ENCODE measurements at regions not wholly inside any gene's neighbourhood (a gene's known extent, or its start where the extent isn't known, plus 50 kb on each side); places are given as distances from the start of the nearest gene placed in this dataset.
A peak's percentile ranks its signal among the peaks of the same experiment; 100 is the strongest.
"Not testable (repeated sequence)": the region's sequence is repeated elsewhere in the genome, so short reads cannot be mapped to it uniquely, and the experiment has no call there.

DNA sequence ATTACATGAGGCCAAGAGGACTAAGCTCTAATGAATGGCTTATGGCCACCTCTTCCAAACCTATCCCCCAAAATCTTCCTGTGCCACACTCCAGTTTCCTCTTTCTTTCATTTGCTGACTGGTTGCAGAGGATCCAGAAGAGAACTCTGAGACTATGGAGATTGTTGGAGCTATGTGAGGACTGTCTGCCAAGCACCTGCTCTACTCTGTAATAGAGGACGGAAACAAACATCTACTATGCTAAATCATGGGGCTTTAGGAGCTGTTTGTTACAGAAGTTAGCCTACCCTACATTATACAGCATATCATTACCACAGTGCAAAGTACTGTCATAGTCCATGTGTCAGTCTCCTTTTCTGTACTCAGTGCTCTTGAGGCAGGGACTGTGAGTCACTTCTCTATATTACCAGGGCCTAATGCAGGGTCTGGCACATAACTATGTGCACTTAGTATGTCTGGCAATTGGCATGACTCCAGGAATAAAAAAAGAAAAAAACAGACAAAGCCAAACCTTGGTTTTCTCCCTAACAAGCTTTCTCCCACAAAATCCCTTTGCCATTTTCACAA lies 95.1 kb downstream of the RPAP3 start:
- DNase-seq, result no peak

DNA sequence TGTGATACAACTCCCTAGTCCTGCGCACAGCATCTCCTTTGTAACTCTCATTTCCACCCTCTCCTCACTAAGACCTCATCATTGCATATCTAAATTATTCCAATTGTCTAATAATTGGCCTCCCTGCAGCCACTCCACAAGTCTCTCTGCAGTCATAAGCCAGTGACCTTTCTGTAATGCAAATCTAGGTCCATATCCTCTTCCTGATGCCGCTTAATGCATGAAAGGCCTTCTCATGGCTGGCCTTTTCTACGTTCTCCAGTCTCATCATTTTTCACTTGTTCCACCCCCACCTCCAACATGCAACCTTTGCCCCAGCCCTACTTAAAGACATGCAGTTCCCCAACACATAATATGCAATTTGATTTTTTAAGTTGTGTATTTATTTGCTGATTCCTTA lies 96.0 kb downstream of the RPAP3 start:
- DNase-seq, result no peak

DNA sequence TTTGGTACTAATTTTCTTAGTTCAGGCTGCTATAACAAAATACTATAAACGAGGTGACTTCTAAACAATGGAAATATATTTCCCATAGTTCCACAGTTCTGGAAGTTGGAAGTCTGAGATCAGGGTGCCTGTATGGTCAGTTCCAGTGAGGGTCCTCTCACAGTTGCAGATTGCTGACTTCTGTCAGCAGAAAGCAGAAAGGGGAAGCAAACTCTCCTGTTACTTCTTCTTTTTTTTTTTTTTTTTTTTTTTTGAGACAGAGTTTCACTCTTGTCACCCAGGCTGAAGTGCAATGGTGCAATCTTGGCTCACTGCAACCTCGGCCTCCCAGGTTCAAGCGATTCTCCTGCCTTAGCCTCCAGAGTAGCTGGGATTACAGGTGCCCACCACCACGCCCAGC lies 97.2 kb downstream of the RPAP3 start:
- DNase-seq, result not testable (repeated sequence)

DNA sequence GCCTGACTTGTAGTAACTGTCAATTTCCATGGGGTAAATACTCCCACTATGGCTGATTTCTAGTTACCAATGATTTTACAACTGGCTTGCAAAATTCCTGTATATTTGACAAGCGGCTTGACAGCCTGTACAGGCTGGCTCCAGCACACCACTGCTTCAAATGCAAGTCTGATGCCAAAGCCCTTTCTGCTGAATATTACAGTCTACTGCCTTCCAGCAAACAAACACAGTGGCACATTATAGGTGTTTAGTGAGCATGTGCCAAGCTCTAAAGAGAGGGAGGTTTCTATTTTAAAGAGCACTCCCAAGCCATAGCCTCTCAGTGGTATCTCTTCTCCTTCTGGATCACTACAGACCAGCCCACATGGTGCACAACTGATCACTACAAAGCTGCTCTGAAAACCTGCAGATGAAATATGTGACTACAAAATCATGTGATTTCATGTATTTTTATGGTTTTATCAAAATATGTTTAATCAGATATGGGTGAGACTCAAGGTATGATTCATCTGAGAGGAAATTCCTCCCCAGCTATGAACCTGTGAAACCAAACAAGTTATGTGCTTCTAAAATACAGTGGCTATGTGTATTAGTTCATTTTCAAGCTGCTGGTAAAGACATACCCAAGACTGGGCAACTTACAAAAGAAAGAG lies 101.5 kb downstream of the RPAP3 start:
- no peak for DNase-seq

DNA sequence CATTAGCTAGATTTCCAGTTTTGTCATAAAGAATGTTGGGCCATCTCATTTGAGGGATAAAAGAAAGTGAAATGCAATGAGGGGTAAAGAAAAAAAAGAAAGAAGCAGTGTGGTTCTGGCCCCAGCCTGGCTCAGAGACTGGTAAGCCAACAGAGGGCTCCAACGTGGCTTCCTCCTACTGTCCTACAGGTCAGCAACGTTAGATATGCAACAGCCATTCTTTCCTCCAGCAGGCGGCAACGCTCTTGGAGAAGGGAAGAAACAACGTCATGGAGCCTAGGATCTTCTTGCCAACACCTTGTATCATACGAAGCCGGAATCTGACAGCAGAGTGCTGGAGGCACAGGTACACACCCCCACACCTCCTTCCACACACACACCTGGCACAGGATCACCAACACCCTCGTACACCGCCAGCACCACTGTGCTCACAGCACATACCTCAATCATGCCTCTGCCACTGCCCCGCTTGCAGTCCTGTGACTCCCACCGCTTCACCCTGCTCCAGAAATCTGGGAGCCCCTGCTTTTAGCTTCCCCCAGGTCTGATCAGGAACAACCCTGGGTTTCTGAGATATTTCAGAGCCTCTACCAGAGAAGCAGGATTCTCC lies 102.8 kb downstream of the RPAP3 start:
- no peak for DNase-seq

DNA sequence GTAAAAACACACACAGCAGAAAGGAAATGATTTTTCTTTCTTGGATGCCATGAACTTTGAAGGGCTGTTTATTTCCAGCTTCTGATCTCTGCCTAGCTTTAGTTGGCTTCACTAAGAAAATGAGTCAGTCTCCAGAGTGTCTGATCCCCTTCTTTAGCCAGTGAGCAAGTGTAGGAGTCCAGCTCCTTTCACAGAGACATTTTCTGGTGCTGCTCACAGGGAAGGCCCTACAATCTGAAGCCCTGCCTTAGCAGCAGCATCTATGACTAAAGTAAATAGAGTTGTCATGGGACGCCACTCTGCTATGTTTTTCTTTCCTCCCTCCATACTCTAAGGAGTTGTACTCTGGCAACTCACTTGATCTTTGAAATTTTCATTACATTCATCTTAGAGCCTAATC lies 103.5 kb downstream of the RPAP3 start:
- DNase-seq, result no peak

DNA sequence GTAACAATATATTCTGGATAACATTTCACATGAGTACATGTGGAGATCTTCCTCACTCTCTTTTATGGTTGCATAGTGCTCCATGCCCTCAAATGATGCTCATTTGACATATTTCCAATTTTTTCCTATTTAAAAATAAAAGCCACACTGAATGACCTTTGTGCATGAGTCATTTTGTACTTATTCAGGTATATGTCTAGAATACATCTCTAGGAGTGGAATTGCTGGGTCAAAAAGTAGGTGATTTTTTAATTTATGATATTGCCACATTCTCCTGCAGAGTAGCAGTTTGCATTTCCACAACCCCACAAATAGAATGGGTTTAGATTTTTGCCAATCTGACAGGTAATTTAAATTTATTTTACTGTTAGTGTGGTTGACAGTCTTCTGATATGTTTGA lies 104.8 kb downstream of the RPAP3 start:
- DNase-seq, result no peak

DNA sequence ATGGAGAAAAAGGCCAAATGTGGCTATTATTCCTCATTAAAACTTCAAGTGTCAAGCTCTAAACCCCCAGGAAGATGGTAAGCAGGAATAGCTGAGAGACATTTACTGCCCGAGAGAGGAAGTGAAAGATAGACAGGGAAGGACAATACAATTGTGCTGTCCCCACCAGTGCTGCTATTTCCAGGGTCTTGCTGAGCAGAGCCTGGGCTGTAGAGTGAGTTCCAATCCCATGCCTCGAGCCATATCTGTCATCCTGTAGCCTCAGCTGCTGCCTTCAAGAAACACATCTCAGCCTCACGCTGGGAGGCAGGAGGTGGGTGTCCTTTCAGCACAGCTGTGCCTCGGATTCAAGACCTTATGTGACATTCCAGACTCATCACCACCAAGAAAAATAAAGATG lies 114.0 kb downstream of the RPAP3 start:
- peak in 4 of 56 donors; percentile 3 to 23 (median 13) for DNase-seq

DNA sequence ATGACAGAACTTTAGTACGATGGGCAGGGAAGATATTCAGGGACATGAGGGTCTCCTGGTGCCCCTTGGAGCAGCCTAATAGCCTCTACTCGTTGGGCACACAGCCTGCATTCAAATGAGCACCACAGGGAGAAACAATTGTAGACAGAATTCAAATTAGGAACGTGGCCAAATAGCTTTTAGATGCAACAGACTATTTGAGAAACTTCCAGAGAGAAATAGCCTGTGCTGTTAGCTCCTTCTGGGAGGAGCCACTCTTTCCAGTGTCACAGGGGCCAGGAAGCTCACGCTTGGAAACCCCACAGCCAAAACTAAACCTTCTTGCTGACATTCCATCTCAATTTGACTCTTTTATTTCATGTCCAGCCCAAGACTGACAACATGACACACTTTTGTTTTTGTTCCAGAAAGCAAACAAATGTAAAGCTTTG lies 114.5 kb downstream of the RPAP3 start:
- peak in 2 of 56 donors; percentile 4 to 14 for DNase-seq

DNA sequence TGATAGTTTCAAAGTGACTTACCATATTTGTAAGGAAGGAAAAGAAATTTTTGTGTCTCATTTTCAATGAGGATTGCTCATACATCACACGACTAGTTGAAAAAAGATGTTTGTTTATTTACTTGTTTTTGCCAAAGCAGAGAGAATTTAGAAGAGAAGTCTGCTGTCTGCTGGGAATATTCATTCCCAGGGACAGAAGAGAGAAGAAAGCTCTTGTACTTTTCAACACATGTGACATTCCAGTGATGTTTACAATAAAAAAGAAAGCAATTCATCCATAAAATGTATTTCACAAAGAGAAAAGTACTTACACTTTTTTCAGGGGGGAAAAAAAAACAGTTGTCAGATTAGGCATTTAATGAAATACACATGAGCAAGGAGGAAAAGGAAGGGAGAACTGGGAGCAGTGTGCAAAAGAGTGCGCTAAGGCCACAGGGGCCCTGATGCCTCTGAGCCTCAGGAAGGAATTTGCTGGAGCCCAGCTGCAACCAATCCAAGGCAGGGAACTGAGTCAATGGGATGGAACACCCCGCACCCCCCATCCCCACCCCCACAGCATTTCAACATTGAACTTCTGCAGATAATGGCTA lies 115.0 kb downstream of the RPAP3 start:
- peak in 1 of 56 donors; percentile 14 for DNase-seq

DNA sequence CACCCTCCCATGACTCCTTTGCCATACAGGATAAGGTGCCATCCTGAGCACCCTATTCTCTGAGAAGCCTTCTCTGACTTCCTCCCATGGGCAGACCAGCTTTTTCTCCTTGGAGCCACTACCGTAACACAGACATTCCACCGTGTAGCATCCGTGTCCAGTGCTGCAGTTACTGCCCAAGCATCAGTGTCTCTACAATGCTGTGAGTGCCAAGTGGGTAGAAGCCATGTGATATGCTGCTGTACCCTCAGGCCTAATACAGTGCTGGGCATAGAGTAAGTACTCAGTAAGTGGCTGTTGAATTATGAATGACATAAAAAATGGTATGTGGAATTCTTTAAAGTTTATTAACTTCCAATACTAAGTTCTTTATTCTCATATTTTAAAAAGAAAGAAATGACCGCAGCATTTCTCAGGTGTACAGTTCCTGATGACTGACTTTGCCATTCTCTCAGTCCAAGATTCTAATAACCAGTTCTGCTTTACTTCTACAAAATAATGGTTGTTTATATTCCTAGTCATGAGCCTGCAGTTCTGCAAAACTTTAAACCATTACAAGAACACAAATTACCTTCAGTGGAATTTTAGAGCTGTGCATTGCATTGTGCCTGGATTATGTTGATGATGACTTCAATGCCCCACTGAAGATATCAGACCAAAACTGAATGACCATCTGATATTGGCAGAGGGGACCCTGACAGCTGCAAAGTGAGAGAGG lies 118.7 kb downstream of the RPAP3 start:
- no peak for DNase-seq

DNA sequence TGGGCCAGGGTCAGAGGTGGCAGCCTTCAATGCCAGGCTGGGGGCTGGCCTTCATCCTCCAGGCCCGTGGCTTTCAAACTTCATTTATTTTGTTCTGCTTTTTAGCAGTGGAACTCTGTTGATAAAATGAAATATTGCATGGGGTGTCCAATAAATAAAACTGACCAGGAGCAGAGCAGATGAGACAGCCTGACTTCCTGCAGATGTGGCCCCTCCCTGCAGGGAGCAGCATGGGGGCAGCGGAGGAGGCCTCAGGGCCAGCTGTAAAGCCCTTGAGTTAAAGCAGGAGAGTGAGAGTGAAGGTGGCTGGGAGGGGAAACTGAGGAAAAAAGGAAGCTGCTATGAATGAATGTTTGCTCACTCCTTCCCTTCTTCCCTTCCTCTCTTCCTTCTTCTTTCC lies 120.3 kb downstream of the RPAP3 start:
- DNase-seq, result no peak

DNA sequence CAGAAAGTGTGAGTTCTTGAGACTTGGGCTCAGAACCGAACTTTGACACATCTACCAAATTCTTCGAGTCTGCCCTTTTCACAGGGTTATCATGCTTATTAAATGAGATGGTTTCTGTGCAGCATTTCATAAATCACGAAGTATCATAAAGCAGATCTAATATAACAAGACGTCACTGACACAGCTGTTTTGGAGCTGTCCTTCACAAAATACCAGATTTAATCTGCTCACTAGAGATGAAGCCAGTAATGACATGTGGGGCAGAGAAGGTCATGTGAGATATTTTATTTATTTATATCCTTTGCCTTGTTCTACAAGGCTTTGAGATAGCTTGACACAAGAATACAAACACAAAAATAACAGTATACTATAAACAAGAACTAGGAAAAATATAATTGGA lies 127.0 kb downstream of the RPAP3 start:
- no peak for DNase-seq

DNA sequence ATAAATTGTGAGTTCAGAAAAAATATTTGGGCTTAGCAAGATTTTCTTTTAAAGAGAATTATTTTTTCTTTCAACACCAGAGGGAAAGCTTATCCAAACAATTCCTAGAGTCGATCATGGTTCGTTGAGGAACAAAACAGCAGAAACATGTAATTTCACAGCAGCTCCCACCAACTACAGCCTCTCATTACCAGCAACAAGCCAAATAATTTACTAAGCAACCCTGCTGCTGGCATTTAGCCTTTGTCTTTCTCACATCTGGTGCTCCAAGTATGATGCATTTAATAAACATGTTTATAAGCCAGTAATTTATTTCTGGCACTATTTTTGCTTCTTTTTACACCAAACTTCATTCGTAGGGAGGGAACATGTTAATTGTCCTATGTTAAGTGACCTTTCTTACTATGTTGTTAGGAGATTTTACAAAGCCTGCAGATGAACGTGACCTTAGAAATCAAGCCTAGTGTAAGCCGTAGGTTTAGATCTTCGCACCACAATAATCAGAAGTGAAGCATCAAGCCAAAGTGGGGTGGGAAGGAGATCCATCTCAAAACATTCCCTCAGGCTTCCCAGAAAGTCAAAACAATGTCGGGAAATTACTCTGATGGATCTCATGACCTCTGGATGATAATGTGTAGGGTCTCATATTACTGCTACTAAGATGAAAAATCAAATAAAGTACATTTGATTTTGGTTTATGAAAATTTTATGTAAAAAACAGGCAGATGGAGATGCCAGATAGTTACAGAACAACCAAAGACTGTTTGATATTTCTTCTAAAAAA lies 128.4 kb downstream of the RPAP3 start:
- no peak for DNase-seq

DNA sequence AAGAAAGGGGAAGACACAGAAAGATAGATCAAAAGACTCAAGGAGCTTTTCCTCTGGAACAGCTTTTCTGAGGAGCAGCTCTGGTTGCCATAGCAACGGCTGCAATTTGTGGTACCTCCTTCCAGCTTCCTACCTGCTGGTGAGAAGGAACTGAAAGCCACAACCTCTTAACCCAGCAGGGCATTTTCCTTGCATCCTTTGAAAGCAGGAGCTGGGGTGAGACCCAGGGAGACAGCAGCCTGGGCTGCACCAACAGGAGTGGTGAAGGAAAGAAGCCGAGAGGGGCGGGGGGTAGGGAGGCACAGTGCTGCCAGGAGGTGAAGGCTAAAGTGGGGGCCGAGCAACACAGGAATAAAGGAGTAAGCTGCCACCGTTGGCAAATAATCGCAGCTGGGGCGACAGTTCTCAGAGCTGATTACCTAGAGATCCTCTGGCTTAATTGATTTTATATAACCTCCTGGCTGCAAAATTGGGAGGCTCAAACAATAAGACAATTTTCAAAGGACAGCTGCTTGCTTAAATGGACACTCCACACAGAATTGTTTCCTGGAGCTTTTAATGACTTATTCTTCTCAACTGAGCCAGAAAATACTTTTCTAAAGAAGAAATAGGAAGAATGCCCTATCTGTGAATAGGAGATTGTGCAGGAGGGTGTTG lies 129.4 kb downstream of the RPAP3 start:
- DNase-seq, result peak in 36 of 56 donors; percentile 2 to 75 (median 42)

DNA sequence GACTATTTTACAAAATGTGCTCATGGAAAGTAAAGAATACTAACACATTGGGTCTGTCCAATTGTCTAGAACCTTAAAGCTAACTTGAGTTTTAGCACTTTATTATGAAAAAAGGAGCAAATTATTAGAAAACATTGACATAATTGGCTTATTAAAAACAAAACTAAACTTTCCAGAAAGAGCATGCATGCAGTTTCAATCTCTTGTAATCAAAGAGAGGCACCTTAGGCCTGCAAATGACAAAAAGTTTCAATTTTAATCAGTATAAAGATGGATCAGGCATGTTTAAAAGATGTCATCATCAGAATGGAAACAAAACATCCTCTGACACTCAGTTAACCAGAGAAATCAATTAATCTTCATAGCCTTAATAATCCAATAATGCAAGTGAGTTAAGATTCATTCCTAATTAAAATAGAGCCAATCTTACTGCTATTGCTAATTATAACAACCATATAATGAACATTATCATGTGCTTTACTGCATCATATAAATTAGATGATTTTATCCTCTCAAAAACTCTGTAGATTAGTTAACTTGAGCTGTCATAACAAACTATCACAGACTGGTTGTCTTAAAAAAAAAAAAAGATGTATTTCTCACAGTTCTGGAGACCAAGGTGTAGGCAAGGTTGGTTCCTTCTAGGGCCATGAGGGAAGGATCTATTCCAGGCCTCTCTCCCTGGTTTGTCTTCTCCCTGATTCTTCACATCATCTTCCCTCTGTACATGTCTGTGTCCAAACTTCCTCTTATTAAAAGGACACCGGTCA lies 131.4 kb downstream of the RPAP3 start:
- DNase-seq, result no peak

DNA sequence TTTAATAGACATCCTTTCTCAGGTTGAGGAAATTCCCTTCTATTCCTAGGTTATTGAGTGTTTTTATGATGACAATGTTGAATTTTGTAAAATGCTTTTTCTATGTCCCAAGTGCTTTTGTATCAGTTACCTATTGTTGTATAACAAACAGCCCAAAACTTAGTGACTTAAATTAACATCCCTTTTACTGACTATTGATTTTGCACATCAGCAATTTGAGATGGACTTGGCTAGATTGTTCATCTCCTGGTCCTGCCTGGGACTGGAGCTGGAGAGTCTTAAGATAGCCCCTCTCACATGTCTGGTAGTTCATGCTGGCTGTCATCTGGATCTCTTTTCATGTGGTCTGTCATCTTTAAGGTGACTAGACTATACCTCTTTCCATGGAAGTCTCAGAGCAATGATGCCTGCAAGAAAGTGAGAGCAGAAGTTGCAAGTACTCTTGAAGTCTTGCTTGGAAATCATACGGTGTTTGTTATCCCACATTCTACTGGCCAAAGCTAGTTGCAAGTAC lies 132.6 kb downstream of the RPAP3 start:
- DNase-seq, result no peak

DNA sequence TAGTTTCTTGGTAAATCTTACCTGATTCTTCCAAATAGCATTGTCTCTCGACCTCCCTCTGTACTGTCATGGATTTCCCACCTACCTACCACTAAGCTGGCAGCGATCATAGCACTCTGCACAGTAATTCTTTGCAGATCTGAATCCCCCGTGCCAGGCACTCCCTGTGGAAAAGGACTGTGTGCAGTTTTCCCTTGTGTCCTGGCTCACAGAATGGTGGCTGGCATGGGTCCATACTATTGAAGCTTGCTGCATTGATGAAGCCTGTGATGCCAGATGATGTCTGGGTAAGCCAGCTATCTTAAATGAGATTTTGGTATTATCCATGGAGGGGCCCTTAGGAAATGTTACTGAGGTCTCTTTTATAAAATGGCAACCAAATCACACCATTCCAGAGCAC lies 135.7 kb downstream of the RPAP3 start:
- DNase-seq, result peak in 1 of 56 donors; percentile 4

DNA sequence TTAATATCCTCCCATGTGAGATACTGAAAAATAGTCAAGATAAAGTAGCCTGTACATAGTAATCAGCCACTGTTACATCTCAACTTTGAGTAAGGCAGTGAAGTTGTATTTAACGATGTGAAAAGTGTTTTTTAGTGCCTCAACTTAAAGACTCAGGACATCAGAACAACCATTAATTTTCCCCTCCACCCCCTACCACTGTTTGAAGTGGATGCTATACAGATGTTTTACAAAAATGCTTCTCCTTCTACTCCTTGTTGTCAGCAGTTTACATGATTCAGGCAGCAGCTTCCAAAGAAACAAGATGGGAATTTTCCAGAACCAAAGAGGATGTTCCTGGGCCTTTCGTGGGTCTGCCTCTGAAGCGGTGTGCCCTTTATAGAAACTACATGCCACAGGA lies 143.6 kb downstream of the RPAP3 start:
- DNase-seq, result no peak

DNA sequence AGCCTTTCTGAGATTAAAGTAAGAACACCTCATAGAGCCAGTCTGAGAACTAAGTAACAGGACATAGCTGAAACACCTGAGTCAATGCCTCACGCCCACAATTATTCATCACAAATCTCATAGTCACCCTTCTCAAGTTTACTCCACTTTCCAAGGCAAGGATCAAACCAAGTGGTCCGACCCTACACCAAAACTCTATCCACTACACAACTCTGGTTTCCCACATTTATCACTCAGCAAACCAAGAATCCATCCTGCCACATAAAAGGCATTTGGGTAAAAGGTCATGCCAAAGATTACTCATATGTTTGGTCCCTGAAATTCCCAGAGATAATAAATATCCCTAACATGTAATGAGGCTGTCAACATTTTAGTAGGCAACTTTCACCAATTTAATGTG lies 144.1 kb downstream of the RPAP3 start:
- DNase-seq, result no peak
